ENCODE measurements at regions not wholly inside any gene's neighbourhood (a gene's known extent, or its start where the extent isn't known, plus 50 kb on each side); places are given as distances from the start of the nearest gene placed in this dataset.

DNA sequence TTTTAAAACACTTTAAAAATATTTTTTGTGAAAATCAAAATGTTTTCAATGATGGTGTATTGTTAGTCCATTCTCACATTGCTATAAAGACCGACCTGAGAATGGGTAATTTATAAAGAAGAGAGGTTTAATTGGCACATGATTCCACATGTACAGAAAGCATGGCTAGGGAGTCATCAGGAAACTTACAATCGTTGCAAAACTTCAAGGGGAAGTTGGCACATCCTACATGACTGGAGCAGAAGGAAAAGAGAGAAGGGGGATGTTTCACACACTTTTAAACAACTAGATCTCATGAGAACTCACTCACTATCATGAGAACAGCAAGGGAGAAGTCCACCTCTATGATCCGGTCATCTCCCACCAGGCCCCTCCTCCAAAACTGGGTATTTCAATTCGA lies 110.7 kb downstream of the TMEM47 start:
- Mint-ChIP-seq H3K4me1 (ENCODE audit: low read depth, unreplicated experiment) (no peaks in the 10 kb centered on the region), H3K4me3 (ENCODE audit: low read depth, unreplicated experiment) (no peak overlapping the region), H3K27me3 (ENCODE audit: unreplicated experiment) (no peaks in the 10 kb centered on the region), H3K36me3 (ENCODE audit: insufficient read depth, unreplicated experiment) (no peaks in the 10 kb centered on the region), H3K27ac (ENCODE audit: unreplicated experiment) (no peak overlapping the region), H3K9me3 (ENCODE audit: low read depth, unreplicated experiment) (no peaks in the 10 kb centered on the region)
- intact Hi-C loops (cut with micrococcal nuclease; ENCODE audit: unreplicated experiment), result no loop called here
- DNase-seq, result no peak
- BruUV-seq (replicated peaks), result no TSS peak
- TF ChIP-seq CTCF (IDR thresholded peaks at IDR 0.05; ENCODE audit: unreplicated experiment), result no peak
- CTCF ChIA-PET, result no interaction called here

- intact Hi-C loops (cut with micrococcal nuclease; ENCODE audit: unreplicated experiment), result no loop called here
- no TSS peak for BruUV-seq (replicated peaks)
- H3K27ac Mint-ChIP-seq (ENCODE audit: unreplicated experiment), result no peak overlapping the region
Observed at GRCh38 chrX:34528081-34528480, 129.0 kb downstream of the TMEM47 start.

DNA sequence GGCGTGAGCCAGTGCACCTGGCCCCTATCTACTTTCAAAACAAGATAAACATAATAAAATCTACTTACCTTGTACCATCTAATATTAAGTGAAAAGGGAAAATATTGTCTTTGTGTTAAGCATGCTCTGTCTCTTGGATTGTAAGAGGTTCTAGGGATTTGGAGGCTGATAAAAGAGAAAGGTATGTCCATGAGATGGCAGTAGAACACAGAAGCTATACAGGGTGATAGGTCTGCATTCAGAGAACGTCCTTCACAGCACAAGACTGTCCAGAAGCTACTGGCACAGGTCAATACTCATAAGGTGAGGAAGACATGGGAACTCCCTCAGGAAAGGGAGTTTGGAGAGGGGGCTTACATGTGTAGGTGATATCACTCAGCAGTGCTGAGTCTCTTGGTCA lies 135.5 kb downstream of the TMEM47 start:
- no peak for DNase-seq
- Mint-ChIP-seq H3K4me1 (ENCODE audit: low read depth, unreplicated experiment) (no peaks in the 10 kb centered on the region), H3K36me3 (ENCODE audit: insufficient read depth, unreplicated experiment) (no peaks in the 10 kb centered on the region), H3K27me3 (ENCODE audit: unreplicated experiment) (no peaks in the 10 kb centered on the region), H3K9me3 (ENCODE audit: low read depth, unreplicated experiment) (no peaks in the 10 kb centered on the region), H3K27ac (ENCODE audit: unreplicated experiment) (no peak overlapping the region), H3K4me3 (ENCODE audit: low read depth, unreplicated experiment) (no peak overlapping the region)
- CTCF ChIA-PET, result interaction anchor here (0.6 to 1.0 kb wide), 2 partner anchors 109 to 156 kb away, joined by 3 to 4 read pairs; no protein-coding TSS in a partner anchor
- intact Hi-C loops (cut with micrococcal nuclease; ENCODE audit: unreplicated experiment), result no loop called here
- no TSS peak for BruUV-seq (replicated peaks)
- no peak for TF ChIP-seq CTCF (IDR thresholded peaks at IDR 0.05; ENCODE audit: unreplicated experiment)

More at GRCh38 chrX:34528081-34528480, 129.0 kb downstream of the TMEM47 start:
- Mint-ChIP-seq H3K27me3 (ENCODE audit: unreplicated experiment) (no peaks in the 10 kb centered on the region), H3K36me3 (ENCODE audit: insufficient read depth, unreplicated experiment) (no peaks in the 10 kb centered on the region), H3K9me3 (ENCODE audit: low read depth, unreplicated experiment) (no peaks in the 10 kb centered on the region), H3K4me3 (ENCODE audit: low read depth, unreplicated experiment) (no peak overlapping the region), H3K4me1 (ENCODE audit: low read depth, unreplicated experiment) (no peaks in the 10 kb centered on the region)
- no peak for TF ChIP-seq CTCF (IDR thresholded peaks at IDR 0.05; ENCODE audit: unreplicated experiment)
- CTCF ChIA-PET, result no interaction called here
- no peak for DNase-seq

GRCh38 chrX:34509394-34509793 lies 147.7 kb downstream of the TMEM47 start:
- no peaks in the 10 kb centered on the region for H3K9me3 Mint-ChIP-seq (ENCODE audit: low read depth, unreplicated experiment)
- no peak overlapping the region for H3K27ac Mint-ChIP-seq (ENCODE audit: unreplicated experiment)
- intact Hi-C loops (cut with micrococcal nuclease; ENCODE audit: unreplicated experiment), result no loop called here
- no peak overlapping the region for H3K4me3 Mint-ChIP-seq (ENCODE audit: low read depth, unreplicated experiment)
- TF ChIP-seq CTCF (IDR thresholded peaks at IDR 0.05; ENCODE audit: unreplicated experiment), result no peak
- BruUV-seq (replicated peaks), result no TSS peak
- no peaks in the 10 kb centered on the region for H3K4me1 Mint-ChIP-seq (ENCODE audit: low read depth, unreplicated experiment)
- H3K27me3 Mint-ChIP-seq (ENCODE audit: unreplicated experiment), result no peaks in the 10 kb centered on the region
- no peak for DNase-seq
- CTCF ChIA-PET, result no interaction called here
- H3K36me3 Mint-ChIP-seq (ENCODE audit: insufficient read depth, unreplicated experiment), result no peaks in the 10 kb centered on the region
